ENCODE measurements at regions not wholly inside any gene's neighbourhood (a gene's known extent, or its start where the extent isn't known, plus 50 kb on each side); places are given as distances from the start of the nearest gene placed in this dataset.
"Not testable (repeated sequence)": the region's sequence is repeated elsewhere in the genome, so short reads cannot be mapped to it uniquely, and the experiment has no call there.

DNA sequence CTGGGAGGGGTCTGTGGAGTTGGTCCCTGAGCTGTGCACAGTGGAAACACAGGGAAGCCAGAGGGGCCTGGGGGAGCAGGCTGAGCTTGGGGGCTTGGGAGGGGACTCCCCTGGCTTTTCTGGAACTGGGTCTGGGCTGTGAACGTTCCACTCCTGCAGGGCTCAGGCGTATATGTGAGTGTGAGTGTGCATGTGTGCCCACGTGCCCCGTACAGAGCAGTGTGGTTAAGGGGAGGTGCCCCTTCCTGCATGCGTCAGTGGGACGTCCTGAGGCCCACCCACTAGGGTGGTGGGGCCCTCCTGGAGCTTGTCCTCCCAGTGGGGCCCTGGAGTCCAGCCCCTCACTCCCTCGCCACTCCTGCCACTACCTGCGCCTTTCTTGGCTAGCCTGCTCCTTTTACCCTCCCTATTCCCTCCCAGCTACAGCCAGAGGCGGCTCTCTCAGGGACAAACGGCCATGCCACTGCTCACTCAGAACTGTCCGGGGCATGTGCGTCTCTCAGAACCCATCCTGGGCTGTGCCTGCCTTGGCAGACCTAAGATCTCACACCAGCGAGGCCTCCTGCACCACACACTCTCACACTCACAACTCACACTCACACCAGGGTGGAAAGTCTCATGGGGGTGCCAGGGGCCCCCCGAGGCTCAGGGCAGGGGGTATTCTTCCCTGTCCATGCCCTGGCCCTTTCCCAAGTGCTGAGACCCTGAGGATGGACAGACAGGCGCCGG, 59.9 kb downstream of the TMEM121 start:
- not testable (repeated sequence) for H4K20me1 ChIP-seq (ENCODE audit: insufficient read depth); H3K4me3 ChIP-seq (IDR thresholded peaks at IDR 0.05; ENCODE audit: insufficient read depth, low read depth, low read length); H3K36me3 ChIP-seq (ENCODE audit: insufficient read depth); H3K79me2 ChIP-seq (ENCODE audit: insufficient read depth, low read depth); H3K27me3 ChIP-seq (ENCODE audit: insufficient read depth, low read depth); H2AFZ ChIP-seq (ENCODE audit: low read depth)
- peak overlapping the region; percentile 36 for H3K4me2 ChIP-seq
- peak overlapping the region; percentile 43; the same call in 1 of the 2 replicates for H3K9ac ChIP-seq
- H3K4me1 ChIP-seq (ENCODE audit: low read depth, poor library complexity, severe bottlenecking): peaks cover 51% of the 10 kb centered on the region
- peak overlapping the region; percentile 79 for H3K27ac ChIP-seq
- TF ChIP-seq, protein P1, sequence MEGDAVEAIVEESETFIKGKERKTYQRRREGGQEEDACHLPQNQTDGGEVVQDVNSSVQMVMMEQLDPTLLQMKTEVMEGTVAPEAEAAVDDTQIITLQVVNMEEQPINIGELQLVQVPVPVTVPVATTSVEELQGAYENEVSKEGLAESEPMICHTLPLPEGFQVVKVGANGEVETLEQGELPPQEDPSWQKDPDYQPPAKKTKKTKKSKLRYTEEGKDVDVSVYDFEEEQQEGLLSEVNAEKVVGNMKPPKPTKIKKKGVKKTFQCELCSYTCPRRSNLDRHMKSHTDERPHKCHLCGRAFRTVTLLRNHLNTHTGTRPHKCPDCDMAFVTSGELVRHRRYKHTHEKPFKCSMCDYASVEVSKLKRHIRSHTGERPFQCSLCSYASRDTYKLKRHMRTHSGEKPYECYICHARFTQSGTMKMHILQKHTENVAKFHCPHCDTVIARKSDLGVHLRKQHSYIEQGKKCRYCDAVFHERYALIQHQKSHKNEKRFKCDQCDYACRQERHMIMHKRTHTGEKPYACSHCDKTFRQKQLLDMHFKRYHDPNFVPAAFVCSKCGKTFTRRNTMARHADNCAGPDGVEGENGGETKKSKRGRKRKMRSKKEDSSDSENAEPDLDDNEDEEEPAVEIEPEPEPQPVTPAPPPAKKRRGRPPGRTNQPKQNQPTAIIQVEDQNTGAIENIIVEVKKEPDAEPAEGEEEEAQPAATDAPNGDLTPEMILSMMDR (conservative IDR thresholded peaks at IDR 0.05; ENCODE audit: low read depth, low read length): 0 out of 2 replicates have a peak, but pooled peaks have one; percentile 5

DNA sequence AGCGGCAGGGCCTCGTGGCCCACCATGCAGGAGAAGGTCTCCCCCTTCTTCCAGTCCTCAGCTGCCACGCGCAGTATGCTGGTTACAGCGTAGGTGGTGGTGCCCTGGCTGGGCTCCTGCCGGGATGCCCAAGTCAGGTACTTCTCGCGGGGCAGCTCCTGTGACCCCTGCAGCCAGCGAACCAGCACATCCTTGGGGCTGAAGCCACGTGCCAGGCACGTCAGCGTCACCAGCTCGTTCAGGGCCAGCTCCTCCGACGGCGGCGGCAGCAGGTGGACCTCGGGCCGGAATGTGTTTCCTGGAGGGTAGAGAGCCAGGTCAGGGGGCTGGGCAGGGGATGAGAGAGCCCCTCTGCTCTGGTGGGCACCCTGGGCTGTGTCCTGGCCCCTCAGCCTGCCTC, 60.7 kb downstream of the TMEM121 start:
- not testable (repeated sequence) for H3K4me2 ChIP-seq; H4K20me1 ChIP-seq (ENCODE audit: insufficient read depth); H3K79me2 ChIP-seq (ENCODE audit: insufficient read depth, low read depth); H3K27ac ChIP-seq; H3K4me3 ChIP-seq (IDR thresholded peaks at IDR 0.05; ENCODE audit: insufficient read depth, low read depth, low read length); H3K27me3 ChIP-seq (ENCODE audit: insufficient read depth, low read depth); H3K36me3 ChIP-seq (ENCODE audit: insufficient read depth); H3K9ac ChIP-seq; H2AFZ ChIP-seq (ENCODE audit: low read depth)
- H3K4me1 ChIP-seq (ENCODE audit: low read depth, poor library complexity, severe bottlenecking): peaks cover 44% of the 10 kb centered on the region

DNA sequence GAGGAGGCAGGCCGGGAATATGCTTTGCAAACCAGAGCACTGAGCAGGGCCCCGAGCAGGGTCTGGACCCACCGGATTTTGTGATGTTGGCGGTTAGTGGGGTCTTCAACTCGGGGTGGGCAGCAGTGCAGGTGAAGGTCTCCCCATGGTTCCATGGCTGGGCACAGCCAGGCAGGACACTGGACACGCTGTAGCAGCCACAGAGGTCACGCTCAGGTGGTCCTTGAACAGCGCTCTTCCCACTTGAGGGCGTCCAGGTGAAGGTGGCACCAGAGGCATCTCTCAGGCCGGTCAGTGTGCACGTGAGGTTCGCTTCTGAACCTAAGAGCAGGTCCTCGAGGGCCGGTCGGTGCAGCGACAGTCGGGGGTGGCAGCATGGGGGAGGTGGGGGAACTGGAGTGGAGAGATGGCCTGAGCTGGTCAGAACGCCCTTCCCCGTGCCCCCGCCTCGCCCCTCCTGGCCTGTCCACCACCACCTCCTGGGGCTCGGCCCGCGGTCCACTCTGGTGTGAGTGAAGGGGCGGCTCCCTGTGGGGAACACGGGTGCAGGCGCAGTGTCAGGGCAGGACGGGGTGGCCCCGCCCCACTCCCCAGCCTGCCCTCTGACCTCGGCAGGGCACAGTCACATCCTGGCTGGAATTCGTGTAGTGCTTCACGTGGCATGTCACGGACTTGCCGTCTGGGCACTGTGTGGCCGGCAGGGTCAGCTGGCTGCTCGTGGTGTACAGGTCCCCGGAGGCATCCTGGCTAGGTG, 61.3 kb downstream of the TMEM121 start:
- peaks cover 38% of the 10 kb centered on the region for H3K4me1 ChIP-seq (ENCODE audit: low read depth, poor library complexity, severe bottlenecking)
- H3K4me3 ChIP-seq (IDR thresholded peaks at IDR 0.05; ENCODE audit: insufficient read depth, low read depth, low read length); H3K4me2 ChIP-seq; H3K36me3 ChIP-seq (ENCODE audit: insufficient read depth); H3K27me3 ChIP-seq (ENCODE audit: insufficient read depth, low read depth); H2AFZ ChIP-seq (ENCODE audit: low read depth); H3K9ac ChIP-seq; H3K27ac ChIP-seq; H3K79me2 ChIP-seq (ENCODE audit: insufficient read depth, low read depth); H4K20me1 ChIP-seq (ENCODE audit: insufficient read depth): not testable (repeated sequence)

DNA sequence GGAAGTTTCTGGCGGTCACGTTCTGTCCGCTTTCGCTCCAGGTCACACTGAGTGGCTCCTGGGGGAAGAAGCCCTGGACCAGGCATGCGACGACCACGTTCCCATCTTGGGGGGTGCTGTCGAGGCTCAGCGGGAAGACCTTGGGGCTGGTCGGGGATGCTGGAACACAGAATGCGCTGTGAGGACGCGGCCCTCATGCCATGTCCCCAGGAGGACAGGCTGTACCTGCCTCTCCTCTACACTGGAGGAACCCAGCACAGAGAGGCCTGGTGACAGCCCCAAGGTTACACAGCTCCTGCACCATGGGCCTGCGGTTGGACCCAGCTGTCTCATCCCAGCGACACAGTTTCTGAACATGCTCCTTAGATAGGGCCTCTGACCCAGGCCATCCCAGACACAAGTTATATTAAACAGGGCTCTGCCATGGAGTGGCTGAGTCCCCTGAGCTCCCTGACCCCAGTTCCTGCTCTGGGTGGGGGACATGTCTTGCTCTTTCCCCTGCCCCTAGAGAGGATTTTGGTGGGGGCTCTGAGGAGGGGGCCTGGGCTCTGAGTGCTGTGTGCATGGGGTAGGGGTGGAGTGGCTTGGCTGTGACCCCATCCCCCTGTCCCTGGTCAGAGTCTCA, 62.0 kb downstream of the TMEM121 start:
- Histone ChIP-seq H2AFZ (ENCODE audit: low read depth) (no peak overlapping the region), H3K79me2 (ENCODE audit: insufficient read depth, low read depth) (no peaks in the 10 kb centered on the region), H4K20me1 (ENCODE audit: insufficient read depth) (no peaks in the 10 kb centered on the region), H3K9ac (no peak overlapping the region), H3K36me3 (ENCODE audit: insufficient read depth) (no peaks in the 10 kb centered on the region), H3K4me3 (IDR thresholded peaks at IDR 0.05; ENCODE audit: insufficient read depth, low read depth, low read length) (no peak overlapping the region), H3K27ac (no peak overlapping the region), H3K4me1 (ENCODE audit: low read depth, poor library complexity, severe bottlenecking) (peaks cover 33% of the 10 kb centered on the region), H3K4me2 (no peak overlapping the region), H3K27me3 (ENCODE audit: insufficient read depth, low read depth) (no peaks in the 10 kb centered on the region)
- TF ChIP-seq, protein P1 (conservative IDR thresholded peaks at IDR 0.05; ENCODE audit: low read depth, low read length): no peak

DNA sequence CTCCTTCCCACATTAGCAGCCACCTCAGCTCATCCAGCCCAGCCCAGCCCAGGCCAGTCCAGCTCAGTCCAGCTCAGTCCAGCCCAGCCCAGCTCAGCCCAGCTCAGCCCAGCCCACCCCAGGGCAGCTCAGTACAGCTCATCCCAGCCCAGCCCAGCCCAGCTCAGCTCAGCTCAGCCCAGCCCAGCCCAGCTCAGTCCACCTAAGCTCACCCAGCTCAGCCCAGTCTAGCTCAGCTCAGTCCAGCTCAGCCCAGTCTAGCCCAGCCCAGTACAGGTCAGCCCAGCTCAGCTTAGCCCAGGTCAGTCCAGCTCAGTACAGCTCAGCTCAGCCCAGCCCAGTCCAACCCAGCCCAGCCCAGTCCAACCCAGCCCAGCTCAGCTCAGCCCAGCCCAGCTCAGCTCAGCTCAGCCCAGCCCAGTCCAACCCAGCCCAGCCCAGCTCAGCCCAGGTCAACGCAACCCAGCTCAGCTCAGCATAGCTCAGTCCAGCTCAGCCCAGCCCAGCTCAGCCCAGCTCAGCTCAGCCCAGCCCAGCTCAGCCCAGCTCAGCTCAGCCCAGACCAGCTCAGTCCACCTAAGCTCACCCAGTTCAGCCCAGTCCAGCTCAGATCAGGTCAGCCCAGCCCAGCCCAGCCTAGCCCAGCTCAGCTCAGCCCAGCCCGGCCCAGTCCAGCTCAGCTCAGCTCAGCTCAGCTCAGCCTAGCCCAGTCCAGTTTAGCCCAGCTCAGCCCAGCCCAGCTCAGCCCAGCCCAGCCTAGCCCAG, 63.0 kb downstream of the TMEM121 start:
- no peak overlapping the region for H3K27ac ChIP-seq
- H3K27me3 ChIP-seq (ENCODE audit: insufficient read depth, low read depth): no peaks in the 10 kb centered on the region
- H3K4me2 ChIP-seq: no peak overlapping the region
- H4K20me1 ChIP-seq (ENCODE audit: insufficient read depth): no peaks in the 10 kb centered on the region
- no peaks in the 10 kb centered on the region for H3K36me3 ChIP-seq (ENCODE audit: insufficient read depth)
- H3K4me1 ChIP-seq (ENCODE audit: low read depth, poor library complexity, severe bottlenecking): peaks cover 33% of the 10 kb centered on the region
- H2AFZ ChIP-seq (ENCODE audit: low read depth): no peak overlapping the region
- no peak overlapping the region for H3K9ac ChIP-seq
- H3K4me3 ChIP-seq (IDR thresholded peaks at IDR 0.05; ENCODE audit: insufficient read depth, low read depth, low read length): no peak overlapping the region
- H3K79me2 ChIP-seq (ENCODE audit: insufficient read depth, low read depth): no peaks in the 10 kb centered on the region
- TF ChIP-seq, protein P1 (conservative IDR thresholded peaks at IDR 0.05; ENCODE audit: low read depth, low read length): no peak

DNA sequence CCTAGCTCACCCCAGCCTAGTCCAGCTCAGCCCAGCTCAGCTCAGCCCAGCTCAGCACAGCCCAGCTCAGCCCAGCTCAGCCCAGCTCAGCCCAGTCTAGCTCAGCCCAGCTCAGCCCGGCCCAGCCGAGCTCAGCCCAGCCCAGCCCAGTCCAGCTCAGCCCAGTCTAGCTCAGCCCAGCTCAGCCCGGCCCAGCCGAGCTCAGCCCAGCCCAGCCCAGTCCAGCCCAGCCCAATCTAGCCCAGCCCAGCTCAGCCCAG, 63.5 kb downstream of the TMEM121 start:
- H3K4me2 ChIP-seq; H3K9ac ChIP-seq; H3K79me2 ChIP-seq (ENCODE audit: insufficient read depth, low read depth); H3K27me3 ChIP-seq (ENCODE audit: insufficient read depth, low read depth); H3K27ac ChIP-seq; H3K4me3 ChIP-seq (IDR thresholded peaks at IDR 0.05; ENCODE audit: insufficient read depth, low read depth, low read length); H3K36me3 ChIP-seq (ENCODE audit: insufficient read depth); H4K20me1 ChIP-seq (ENCODE audit: insufficient read depth); H2AFZ ChIP-seq (ENCODE audit: low read depth): not testable (repeated sequence)
- H3K4me1 ChIP-seq (ENCODE audit: low read depth, poor library complexity, severe bottlenecking): peaks cover 33% of the 10 kb centered on the region
